ENCODE measurements at regions not wholly inside any gene's neighbourhood (a gene's known extent, or its start where the extent isn't known, plus 50 kb on each side); places are given as distances from the start of the nearest gene placed in this dataset.

- Histone ChIP-seq H3K4me2 (ENCODE audit: low read length) (no peak overlapping the region), H2AFZ (ENCODE audit: low read depth, low read length) (no peak overlapping the region), H3K9ac (ENCODE audit: low read length) (no peak overlapping the region), H3F3A (ENCODE audit: insufficient read depth, low read length, poor library complexity, severe bottlenecking) (no peaks in the 10 kb centered on the region), H3K36me3 (ENCODE audit: insufficient read depth, low read length) (no peaks in the 10 kb centered on the region), H3K9me3 (ENCODE audit: low read length) (no peaks in the 10 kb centered on the region), H3K27ac (ENCODE audit: low read length) (no peak overlapping the region), H3K4me3 (ENCODE audit: low read length) (no peak overlapping the region), H4K20me1 (ENCODE audit: insufficient read depth) (no peaks in the 10 kb centered on the region), H3K9me2 (ENCODE audit: insufficient read depth, low read length) (no peaks in the 10 kb centered on the region), H3K27me3 (ENCODE audit: insufficient read depth, low read depth, low read length) (no peaks in the 10 kb centered on the region), H3K79me2 (replicated peaks; ENCODE audit: insufficient read depth, low read length) (no peaks in the 10 kb centered on the region)
- TF ChIP-seq EZH2 (IDR thresholded peaks at IDR 0.05; ENCODE audit: borderline replicate concordance, insufficient read depth, low read length, poor library complexity, severe bottlenecking) (no peak), CTCF (IDR thresholded peaks at IDR 0.05; ENCODE audit: poor library complexity, severe bottlenecking) (no peak), RAD21 (conservative IDR thresholded peaks at IDR 0.05) (no peak), MXI1 (conservative IDR thresholded peaks at IDR 0.05; ENCODE audit: poor library complexity, severe bottlenecking) (no peak), REST (IDR thresholded peaks at IDR 0.05; ENCODE audit: borderline replicate concordance) (no peak), POLR2AphosphoS5 (IDR thresholded peaks at IDR 0.05) (no peak), TAF1 (IDR thresholded peaks at IDR 0.05; ENCODE audit: low read depth) (no peak), SMC3 (conservative IDR thresholded peaks at IDR 0.05; ENCODE audit: poor library complexity) (no peak), EP300 (conservative IDR thresholded peaks at IDR 0.05; ENCODE audit: poor library complexity, severe bottlenecking) (no peak)
These were observed 94.7 kb upstream of the PDZRN3 start for GRCh38 chr3:73719413-73719851.

GRCh38 chr3:73718326-73719110 lies 93.8 kb upstream of the PDZRN3 start:
- Histone ChIP-seq H3F3A (ENCODE audit: insufficient read depth, low read length, poor library complexity, severe bottlenecking) (no peaks in the 10 kb centered on the region), H3K36me3 (ENCODE audit: insufficient read depth, low read length) (no peaks in the 10 kb centered on the region), H3K9me3 (ENCODE audit: low read length) (no peaks in the 10 kb centered on the region), H3K79me2 (replicated peaks; ENCODE audit: insufficient read depth, low read length) (no peaks in the 10 kb centered on the region), H3K4me2 (ENCODE audit: low read length) (no peak overlapping the region), H3K27ac (ENCODE audit: low read length) (no peak overlapping the region), H4K20me1 (ENCODE audit: insufficient read depth) (no peaks in the 10 kb centered on the region), H2AFZ (ENCODE audit: low read depth, low read length) (no peak overlapping the region), H3K9me2 (ENCODE audit: insufficient read depth, low read length) (no peaks in the 10 kb centered on the region), H3K9ac (ENCODE audit: low read length) (no peak overlapping the region), H3K27me3 (ENCODE audit: insufficient read depth, low read depth, low read length) (no peaks in the 10 kb centered on the region), H3K4me3 (ENCODE audit: low read length) (no peak overlapping the region)
- TF ChIP-seq RAD21 (conservative IDR thresholded peaks at IDR 0.05) (no peak), TAF1 (IDR thresholded peaks at IDR 0.05; ENCODE audit: low read depth) (no peak), SMC3 (conservative IDR thresholded peaks at IDR 0.05; ENCODE audit: poor library complexity) (no peak), EZH2 (IDR thresholded peaks at IDR 0.05; ENCODE audit: borderline replicate concordance, insufficient read depth, low read length, poor library complexity, severe bottlenecking) (no peak), CTCF (IDR thresholded peaks at IDR 0.05; ENCODE audit: poor library complexity, severe bottlenecking) (no peak), MXI1 (conservative IDR thresholded peaks at IDR 0.05; ENCODE audit: poor library complexity, severe bottlenecking) (no peak), EP300 (conservative IDR thresholded peaks at IDR 0.05; ENCODE audit: poor library complexity, severe bottlenecking) (no peak), POLR2AphosphoS5 (IDR thresholded peaks at IDR 0.05) (no peak), REST (IDR thresholded peaks at IDR 0.05; ENCODE audit: borderline replicate concordance) (no peak)
